Sigmoid colon (tissue), 4 donors: ENCODE measurements at regions not wholly inside any gene's neighbourhood (a gene's known extent, or its start where the extent isn't known, plus 50 kb on each side); places are given as distances from the start of the nearest gene placed in this dataset.

Experiments used
- EP300 ChIP-seq, 4 donors: sonication (generic); formaldehyde crosslinking; IDR thresholded peaks; one replicate each; pipeline ENCODE4 v1.6.1; 2017; ENCODE audit warnings: antibody characterized with exemption in 4 of 4
- POLR2A ChIP-seq, 2 donors: fragments of 450-650 bp; IDR thresholded peaks; one replicate each; pipeline ENCODE4 v1.6.1; 2016; ENCODE audit warnings: antibody characterized with exemption in 2 of 2, mild to moderate bottlenecking in 2 of 2, moderate library complexity in 2 of 2
- POLR2AphosphoS5 ChIP-seq, 4 donors: sonication (generic); formaldehyde crosslinking; IDR thresholded peaks; one replicate each; pipeline ENCODE4 v1.6.1; 2017; ENCODE audit warnings: antibody characterized with exemption in 4 of 4
- TF ChIP-seq, protein P1 (sequence below), 4 experiments: fragments of 450-650 bp in 3 of 4; fragments of 200-600 bp in 1 of 4; IDR thresholded peaks; one replicate each; pipeline ENCODE4 v1.5.1; 2016 to 2019; ENCODE audit warnings: antibody characterized with exemption in 4 of 4, mild to moderate bottlenecking in 3 of 4, moderate library complexity in 2 of 4

GRCh38 chr2:168330624-168331423, 83.4 kb upstream of the STK39 start:
- TF ChIP-seq, protein P1, sequence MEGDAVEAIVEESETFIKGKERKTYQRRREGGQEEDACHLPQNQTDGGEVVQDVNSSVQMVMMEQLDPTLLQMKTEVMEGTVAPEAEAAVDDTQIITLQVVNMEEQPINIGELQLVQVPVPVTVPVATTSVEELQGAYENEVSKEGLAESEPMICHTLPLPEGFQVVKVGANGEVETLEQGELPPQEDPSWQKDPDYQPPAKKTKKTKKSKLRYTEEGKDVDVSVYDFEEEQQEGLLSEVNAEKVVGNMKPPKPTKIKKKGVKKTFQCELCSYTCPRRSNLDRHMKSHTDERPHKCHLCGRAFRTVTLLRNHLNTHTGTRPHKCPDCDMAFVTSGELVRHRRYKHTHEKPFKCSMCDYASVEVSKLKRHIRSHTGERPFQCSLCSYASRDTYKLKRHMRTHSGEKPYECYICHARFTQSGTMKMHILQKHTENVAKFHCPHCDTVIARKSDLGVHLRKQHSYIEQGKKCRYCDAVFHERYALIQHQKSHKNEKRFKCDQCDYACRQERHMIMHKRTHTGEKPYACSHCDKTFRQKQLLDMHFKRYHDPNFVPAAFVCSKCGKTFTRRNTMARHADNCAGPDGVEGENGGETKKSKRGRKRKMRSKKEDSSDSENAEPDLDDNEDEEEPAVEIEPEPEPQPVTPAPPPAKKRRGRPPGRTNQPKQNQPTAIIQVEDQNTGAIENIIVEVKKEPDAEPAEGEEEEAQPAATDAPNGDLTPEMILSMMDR (IDR thresholded peaks at IDR 0.05), result no peak
- TF ChIP-seq POLR2A (IDR thresholded peaks at IDR 0.05), result no peak
- TF ChIP-seq EP300 (IDR thresholded peaks at IDR 0.05), result no peak
- TF ChIP-seq POLR2AphosphoS5 (IDR thresholded peaks at IDR 0.05), result no peak
